Fibroblast of pulmonary artery (primary cell): ENCODE measurements at regions not wholly inside any gene's neighbourhood (a gene's known extent, or its start where the extent isn't known, plus 50 kb on each side); places are given as distances from the start of the nearest gene placed in this dataset.
A peak's percentile ranks its signal among the peaks of the same experiment; 100 is the strongest.
"Not testable (repeated sequence)": the region's sequence is repeated elsewhere in the genome, so short reads cannot be mapped to it uniquely, and the experiment has no call there.

Experiments used
- DNase-seq: peaks from one replicate; pipeline ENCODE4 v3.0.0-alpha.2; 2010; ENCODE audit warnings: low read depth
- H3K4me3 ChIP-seq: replicated peaks from 2 replicates; pipeline ENCODE4 v1.5.1; 2011; ENCODE audit warnings: low read depth, mild to moderate bottlenecking, control low read depth, low read length, moderate library complexity
- TF ChIP-seq, protein P1 (sequence below): IDR thresholded peaks from 2 replicates; pipeline ENCODE4 v1.5.1; 2011; ENCODE audit warnings: mild to moderate bottlenecking, control low read depth, low read length, inconsistent platforms; ENCODE audit errors: missing control alignments

DNA sequence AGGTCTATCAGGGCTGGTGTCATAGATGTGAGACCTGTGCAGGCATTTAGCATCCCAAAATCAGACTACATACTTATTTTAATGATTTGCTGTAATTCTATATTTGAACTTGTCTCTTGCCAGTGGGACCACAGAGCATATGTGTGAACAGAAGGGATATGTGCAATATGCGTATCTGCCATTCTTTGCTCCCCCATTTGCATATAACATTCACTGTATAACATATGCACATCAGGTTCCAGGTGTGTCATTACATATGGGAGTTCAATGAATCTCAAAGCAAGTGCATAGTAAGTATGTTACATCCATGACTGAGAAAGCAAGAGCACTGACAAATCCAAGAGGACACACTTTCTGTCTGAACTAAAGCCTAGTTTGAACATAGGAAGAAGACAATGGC is 1115.1 kb upstream of the CNTN5 start:
- no peak overlapping the region for H3K4me3 ChIP-seq
- no peak for DNase-seq
- TF ChIP-seq, protein P1, sequence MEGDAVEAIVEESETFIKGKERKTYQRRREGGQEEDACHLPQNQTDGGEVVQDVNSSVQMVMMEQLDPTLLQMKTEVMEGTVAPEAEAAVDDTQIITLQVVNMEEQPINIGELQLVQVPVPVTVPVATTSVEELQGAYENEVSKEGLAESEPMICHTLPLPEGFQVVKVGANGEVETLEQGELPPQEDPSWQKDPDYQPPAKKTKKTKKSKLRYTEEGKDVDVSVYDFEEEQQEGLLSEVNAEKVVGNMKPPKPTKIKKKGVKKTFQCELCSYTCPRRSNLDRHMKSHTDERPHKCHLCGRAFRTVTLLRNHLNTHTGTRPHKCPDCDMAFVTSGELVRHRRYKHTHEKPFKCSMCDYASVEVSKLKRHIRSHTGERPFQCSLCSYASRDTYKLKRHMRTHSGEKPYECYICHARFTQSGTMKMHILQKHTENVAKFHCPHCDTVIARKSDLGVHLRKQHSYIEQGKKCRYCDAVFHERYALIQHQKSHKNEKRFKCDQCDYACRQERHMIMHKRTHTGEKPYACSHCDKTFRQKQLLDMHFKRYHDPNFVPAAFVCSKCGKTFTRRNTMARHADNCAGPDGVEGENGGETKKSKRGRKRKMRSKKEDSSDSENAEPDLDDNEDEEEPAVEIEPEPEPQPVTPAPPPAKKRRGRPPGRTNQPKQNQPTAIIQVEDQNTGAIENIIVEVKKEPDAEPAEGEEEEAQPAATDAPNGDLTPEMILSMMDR, result no peak

DNA sequence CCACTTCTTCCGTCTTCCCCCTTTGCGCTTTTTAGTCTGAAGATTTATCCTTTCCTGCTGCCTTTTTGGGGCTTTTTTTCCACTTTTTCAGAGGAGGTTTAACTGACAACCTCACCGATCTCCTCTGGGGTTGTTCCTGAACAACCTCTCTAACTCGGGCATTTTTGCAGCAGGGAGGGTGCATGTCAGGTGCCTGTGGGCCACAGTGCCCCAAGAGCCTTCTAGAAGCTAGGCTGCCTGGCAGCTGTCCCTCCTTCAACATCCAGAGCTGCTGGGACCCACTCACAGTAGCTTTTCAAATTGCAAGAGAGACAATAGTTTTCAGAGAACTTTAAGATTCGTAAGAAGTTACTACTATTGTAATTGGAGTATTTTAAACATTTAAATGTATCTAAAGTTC is 1112.4 kb upstream of the CNTN5 start:
- H3K4me3 ChIP-seq, result no peak overlapping the region
- DNase-seq, result no peak
- TF ChIP-seq, protein P1, result no peak

DNA sequence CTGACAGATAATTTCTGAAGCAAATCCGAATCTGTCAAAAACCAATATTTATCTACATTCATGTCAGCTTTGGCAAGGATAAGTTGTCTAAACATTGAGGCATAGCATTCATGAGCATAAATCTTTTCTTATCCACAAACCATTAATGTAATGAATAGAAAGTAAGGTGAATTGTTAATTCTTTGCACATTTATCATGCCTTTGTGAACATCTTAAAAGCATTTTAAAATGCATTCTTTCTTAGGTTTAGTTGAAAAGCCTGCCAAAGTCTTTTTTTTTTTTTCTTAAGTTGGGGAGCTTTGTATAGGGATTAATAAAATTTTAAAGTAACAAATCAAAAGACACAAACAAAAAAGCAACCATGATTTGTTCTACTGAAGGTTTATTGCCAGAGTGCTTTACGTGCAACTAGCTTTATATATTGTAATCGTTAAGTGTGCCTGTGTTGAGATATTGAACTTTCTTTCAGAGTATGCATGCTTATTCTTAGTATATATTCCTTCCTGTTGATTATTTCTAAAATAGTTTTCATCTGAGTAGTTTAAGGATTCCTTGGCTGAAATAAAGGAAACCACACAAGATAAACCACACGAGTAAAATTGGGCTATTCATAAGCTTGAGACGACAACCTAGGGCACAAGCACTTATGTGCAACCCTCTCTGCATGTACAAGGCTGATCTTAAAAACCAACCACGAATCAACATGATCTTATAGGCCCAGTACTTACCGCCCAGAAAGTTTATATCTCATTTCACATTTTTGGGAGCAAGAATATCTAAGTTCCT is 1110.9 kb upstream of the CNTN5 start:
- H3K4me3 ChIP-seq, result no peak overlapping the region
- peak; percentile 73 for DNase-seq
- TF ChIP-seq, protein P1, result no peak

- no peak overlapping the region for H3K4me3 ChIP-seq
- TF ChIP-seq, protein P1, result no peak
- no peak for DNase-seq
These were observed 1108.1 kb upstream of the CNTN5 start for GRCh38 chr11:97912629-97913028.

- not testable (repeated sequence) for DNase-seq, H3K4me3 ChIP-seq
These were observed 1097.8 kb upstream of the CNTN5 start for GRCh38 chr11:97922933-97923332.

DNA sequence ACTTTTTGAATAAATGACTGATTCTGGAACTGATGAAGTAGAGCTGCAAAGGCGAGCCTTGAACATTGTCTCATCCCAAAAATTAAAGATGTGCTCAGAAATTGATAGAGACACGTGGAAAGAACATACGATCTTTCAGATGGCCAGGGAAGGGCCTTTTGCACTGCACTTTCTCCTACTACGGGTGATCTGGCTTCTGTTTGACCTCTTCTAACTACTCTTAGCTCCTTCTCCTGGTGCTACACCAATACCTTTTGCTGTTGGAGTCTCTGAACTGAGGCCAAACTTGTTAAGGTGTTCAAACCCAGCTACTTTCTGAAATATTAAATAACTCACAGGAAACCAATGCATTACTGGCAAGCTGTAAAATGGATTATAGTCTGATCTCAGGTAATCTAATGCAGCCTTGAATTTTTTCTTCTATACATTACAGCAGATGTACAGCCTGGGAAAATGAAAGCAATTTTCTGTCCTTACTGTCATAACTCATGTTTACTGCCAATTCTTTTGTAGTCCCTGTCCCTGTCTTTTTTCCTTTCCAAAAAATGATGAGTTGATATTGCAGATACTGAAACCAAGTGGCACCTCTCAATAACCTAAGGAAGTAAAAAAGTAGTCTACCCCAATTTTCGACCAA is 1086.1 kb upstream of the CNTN5 start:
- DNase-seq, result no peak
- no peak overlapping the region for H3K4me3 ChIP-seq
- TF ChIP-seq, protein P1, result no peak

GRCh38 chr11:97937501-97937900 is 1083.2 kb upstream of the CNTN5 start:
- DNase-seq, result peak; percentile 51
- H3K4me3 ChIP-seq, result no peak overlapping the region
- TF ChIP-seq, protein P1, result no peak
